Lower leg skin (tissue), 4 donors: ENCODE measurements at regions not wholly inside any gene's neighbourhood (a gene's known extent, or its start where the extent isn't known, plus 50 kb on each side); places are given as distances from the start of the nearest gene placed in this dataset.

Experiments
- DNase-seq, 2 donors: peaks; one replicate each; pipeline ENCODE4 v3.0.0-alpha.2; 2019; ENCODE audit warnings: low spot score in 2 of 2
- H3K4me3 ChIP-seq: fragments of 200-600 bp; sonication (generic); 2 replicates; pipeline ENCODE4 v1.5.1; 2017; ENCODE audit warnings: mild to moderate bottlenecking, low read depth; ENCODE audit not compliant: poor library complexity, severe bottlenecking
- CTCF ChIP-seq, 3 donors: fragments of 450-650 bp; IDR thresholded peaks; one replicate each; pipeline ENCODE4 v1.5.1; 2016; ENCODE audit warnings: antibody characterized with exemption in 3 of 3, mild to moderate bottlenecking in 3 of 3, moderate library complexity in 2 of 3
- POLR2A ChIP-seq, 2 donors: fragments of 450-650 bp; IDR thresholded peaks; one replicate each; pipeline ENCODE4 v1.6.1; 2016 to 2017; ENCODE audit warnings: antibody characterized with exemption in 2 of 2, mild to moderate bottlenecking in 1 of 2, moderate library complexity in 1 of 2
- WGBS, 2 donors: methylation state at CpG; one replicate each; pipeline ENCODE4 v1.1.5; 2018; 5-methylcytosine and 5-hydroxymethylcytosine counted together
- intact Hi-C: fragments of 100-400 bp; cut with DNase I; formaldehyde crosslinking; loops from one replicate; pipeline ENCODE4 v1.15.0; 2023; ENCODE audit warnings: low total_unique reads

DNA sequence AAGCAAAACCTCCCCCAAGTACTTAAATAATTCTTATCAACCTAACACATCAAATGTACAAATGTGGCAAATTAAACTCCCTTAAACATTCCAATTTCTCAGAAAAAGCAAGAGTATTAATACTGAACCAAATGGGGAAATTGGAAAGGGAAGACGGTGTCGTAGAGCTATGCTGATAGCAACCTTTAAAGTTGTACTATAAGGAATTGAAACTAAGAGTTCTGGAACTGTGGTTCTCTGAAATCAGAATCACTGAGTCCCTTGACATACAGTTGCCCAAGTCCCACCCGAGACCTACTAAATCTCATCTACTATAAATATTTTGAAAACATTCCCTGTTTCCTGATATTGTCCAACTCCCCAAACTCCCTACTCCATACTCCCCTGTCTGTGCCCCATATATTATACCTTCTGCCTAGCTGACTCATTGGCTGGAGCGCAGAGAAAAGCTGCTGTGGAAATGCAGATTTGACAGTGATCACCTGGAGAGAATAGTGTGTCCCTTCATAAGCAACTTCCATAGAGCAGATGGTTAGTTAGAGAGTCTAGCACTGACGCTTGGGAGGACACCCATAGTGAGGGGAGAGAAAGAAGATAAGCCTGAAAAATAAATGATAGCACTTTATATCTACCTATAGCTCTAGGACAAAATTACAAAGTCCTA is 51.4 kb upstream of the ITM2B start:
- DNase-seq = no peak
- intact Hi-C loops = no loop called here
- H3K4me3 ChIP-seq = no peak overlapping the region
- WGBS, 2 donors = 81 to 82% methylated on average over 5 of the region's 5 CpGs
- TF ChIP-seq POLR2A (IDR thresholded peaks at IDR 0.05) (no peak), CTCF (IDR thresholded peaks at IDR 0.05) (no peak)

GRCh38 chr13:48178126-48178525 is 54.9 kb upstream of the ITM2B start:
- DNase-seq = no peak
- intact Hi-C loops = loop anchor here (10.0 kb wide), 1 partner anchor 47 kb away; no protein-coding TSS in a partner anchor
- TF ChIP-seq CTCF (IDR thresholded peaks at IDR 0.05) (no peak), POLR2A (IDR thresholded peaks at IDR 0.05) (no peak)
- H3K4me3 ChIP-seq = no peak overlapping the region
- WGBS, 2 donors = 31 to 44% methylated on average over 2 of the region's 2 CpGs

DNA sequence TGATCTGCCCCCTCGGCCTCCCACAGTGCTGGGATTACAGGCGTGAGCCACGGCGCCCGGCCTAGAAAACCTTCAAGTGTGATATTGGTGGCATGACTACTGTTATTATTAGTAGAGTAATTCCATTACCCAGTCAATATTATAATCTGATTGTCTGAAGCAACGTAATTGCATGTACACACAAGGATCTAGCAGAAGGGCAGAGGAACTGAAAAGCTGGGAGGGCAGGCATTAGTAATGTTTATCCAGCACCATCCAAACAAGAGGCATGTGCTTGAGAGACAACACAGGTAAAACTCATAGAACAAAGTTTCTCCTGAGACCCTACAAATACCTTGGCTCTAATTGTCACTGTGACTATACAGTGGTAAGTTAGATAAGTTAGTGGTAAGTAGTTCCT is 56.2 kb upstream of the ITM2B start:
- no peak for DNase-seq
- H3K4me3 ChIP-seq = no peak overlapping the region
- 96 to 99% methylated on average over 6 of the region's 6 CpGs for WGBS, 2 donors
- TF ChIP-seq POLR2A (IDR thresholded peaks at IDR 0.05) (no peak), CTCF (IDR thresholded peaks at IDR 0.05) (no peak)
- intact Hi-C loops = loop anchor here (10.0 kb wide), 1 partner anchor 48 kb away; no protein-coding TSS in a partner anchor

DNA sequence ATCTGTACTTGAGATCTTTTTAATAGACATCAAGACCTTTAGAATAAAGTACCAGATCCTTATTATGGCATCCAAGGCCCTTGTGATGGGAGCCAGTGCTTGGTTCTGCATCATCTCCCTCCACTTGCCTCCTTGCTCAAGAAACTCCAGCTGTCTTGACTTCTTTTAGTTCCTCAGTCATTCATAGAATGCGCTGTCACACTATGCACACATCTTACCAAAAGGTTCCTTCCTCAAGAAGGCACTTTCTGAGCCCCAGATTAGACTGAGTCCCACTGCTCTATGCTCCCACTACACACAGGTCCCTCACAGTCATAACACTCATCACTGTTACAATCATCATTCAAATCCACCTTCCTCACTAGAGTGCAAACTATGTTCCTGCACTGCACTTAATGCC is 57.8 kb upstream of the ITM2B start:
- intact Hi-C loops = loop anchor here (10.0 kb wide), 1 partner anchor 50 kb away; no protein-coding TSS in a partner anchor
- TF ChIP-seq CTCF (IDR thresholded peaks at IDR 0.05) = no peak
- TF ChIP-seq POLR2A (IDR thresholded peaks at IDR 0.05) = no peak
- WGBS, 2 donors = 48 to 94% methylated on average over 1 of the region's 1 CpG
- no peak overlapping the region for H3K4me3 ChIP-seq
- DNase-seq = no peak

- TF ChIP-seq CTCF (IDR thresholded peaks at IDR 0.05) = no peak
- no peak for TF ChIP-seq POLR2A (IDR thresholded peaks at IDR 0.05)
- intact Hi-C loops = no loop called here
- no peak for DNase-seq
- 90 to 91% methylated on average over 5 of the region's 5 CpGs for WGBS, 2 donors
- no peak overlapping the region for H3K4me3 ChIP-seq
Observed at GRCh38 chr13:48167866-48168265, 65.1 kb upstream of the ITM2B start.

GRCh38 chr13:48165727-48166126 is 67.3 kb upstream of the ITM2B start:
- WGBS, 2 donors = 58 to 70% methylated on average over 1 of the region's 1 CpG
- intact Hi-C loops = no loop called here
- H3K4me3 ChIP-seq = no peak overlapping the region
- DNase-seq = no peak
- TF ChIP-seq CTCF (IDR thresholded peaks at IDR 0.05) = no peak
- no peak for TF ChIP-seq POLR2A (IDR thresholded peaks at IDR 0.05)
